A673 (cell line): ENCODE measurements at regions not wholly inside any gene's neighbourhood (a gene's known extent, or its start where the extent isn't known, plus 50 kb on each side); places are given as distances from the start of the nearest gene placed in this dataset.

Experiments used
- BruUV-seq: library from RNA; stranded (reverse); fragments of 400-500 nt; replicated peaks from 2 replicates; lab custom pipeline; 2021; lab: Mats Ljungman, UMichigan
- CTCF ChIA-PET: fragments of 300-600 bp; sonication (Branson Sonifier 250); formaldehyde crosslinking; loops from one replicate; lab custom pipeline; 2022; ENCODE audit warnings: antibody characterized with exemption; lab: Charles Lee
- POLR2A ChIA-PET: fragments of 300-600 bp; sonication (Branson Sonifier 250); formaldehyde crosslinking; loops from one replicate; lab custom pipeline; 2022; ENCODE audit warnings: antibody characterized with exemption; ENCODE audit not compliant: low non-redundant PET; lab: Charles Lee
- DNase-seq: peaks from one replicate; pipeline ENCODE4 v3.0.0-alpha.2; 2015; ENCODE audit warnings: low spot score
- H3K27ac ChIP-seq: fragments of 200-600 bp; sonication (generic); 2 replicates; pipeline ENCODE4 v1.5.1; 2016; ENCODE audit warnings: mixed run types, low read depth, mild to moderate bottlenecking, mixed read lengths, antibody characterized with exemption, low read length; ENCODE audit not compliant: poor library complexity, severe bottlenecking
- H3K27me3 ChIP-seq: fragments of 200-600 bp; sonication (generic); replicated peaks from 2 replicates; pipeline ENCODE4 v1.6.1; 2017; ENCODE audit warnings: mixed run types, low read depth, mild to moderate bottlenecking, mixed read lengths, antibody characterized with exemption, low read length; ENCODE audit not compliant: insufficient read depth, poor library complexity
- H3K36me3 ChIP-seq: fragments of 200-600 bp; sonication (generic); 2 replicates; pipeline ENCODE4 v1.6.1; 2016; ENCODE audit warnings: mixed run types, mild to moderate bottlenecking, mixed read lengths, antibody characterized with exemption, low read length; ENCODE audit not compliant: insufficient read depth, poor library complexity, severe bottlenecking
- H3K4me1 ChIP-seq: fragments of 200-600 bp; sonication (generic); 2 replicates; pipeline ENCODE4 v1.6.1; 2017; ENCODE audit warnings: mixed run types, mild to moderate bottlenecking, mixed read lengths, antibody characterized with exemption, low read length; ENCODE audit not compliant: insufficient read depth, poor library complexity, severe bottlenecking
- H3K4me3 ChIP-seq: fragments of 200-600 bp; sonication (generic); 2 replicates; pipeline ENCODE4 v1.5.1; 2016; ENCODE audit warnings: low read depth, mixed run types, mild to moderate bottlenecking, mixed read lengths, low read length; ENCODE audit not compliant: poor library complexity, severe bottlenecking
- H3K9me3 ChIP-seq: fragments of 200-600 bp; sonication (generic); 2 replicates; pipeline ENCODE4 v1.6.1; 2016; ENCODE audit warnings: mixed run types, low read depth, mild to moderate bottlenecking, mixed read lengths, antibody characterized with exemption, low read length; ENCODE audit not compliant: poor library complexity, severe bottlenecking
- EZH2 ChIP-seq: fragments of 200-600 bp; sonication (generic); IDR thresholded peaks from 2 replicates; pipeline ENCODE4 v1.6.1; 2017; ENCODE audit warnings: borderline replicate concordance, low read depth, mild to moderate bottlenecking, mixed read lengths, antibody characterized with exemption, low read length; ENCODE audit not compliant: poor library complexity, severe bottlenecking
- intact Hi-C: fragments of 100-400 bp; cut with micrococcal nuclease; formaldehyde crosslinking; loops from one replicate; pipeline ENCODE4 v1.10.0; 2022; ENCODE audit not compliant: unreplicated experiment
- TF ChIP-seq, protein P1 (sequence below): fragments of 300-800, 200-600 bp; sonication (generic); conservative IDR thresholded peaks from 2 replicates; pipeline ENCODE4 v1.5.1; 2017; ENCODE audit warnings: low read depth, mild to moderate bottlenecking, antibody characterized with exemption, low read length, moderate library complexity, mixed read lengths

DNA sequence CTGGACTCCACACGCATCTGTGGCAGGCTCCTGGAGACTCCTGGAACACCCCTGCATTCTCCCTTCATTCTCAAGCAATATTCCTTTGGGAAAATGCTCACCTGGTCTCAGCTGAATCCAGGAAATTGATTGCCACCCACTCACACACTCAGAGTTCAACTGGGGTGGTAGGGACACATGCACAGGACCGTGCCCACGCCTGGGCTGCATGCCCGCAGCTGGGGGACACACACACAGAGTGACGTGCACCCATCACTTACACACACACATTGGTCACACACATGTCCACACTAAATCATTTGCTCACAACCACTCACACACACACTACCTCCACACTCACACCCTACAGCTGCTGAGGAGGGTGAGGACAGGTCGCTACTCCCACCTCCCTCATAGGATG lies 84.8 kb downstream of the ENGASE start:
- intact Hi-C loops, result no loop called here
- Histone ChIP-seq H3K27me3 (peaks cover 77% of the 10 kb centered on the region), H3K9me3 (no peaks in the 10 kb centered on the region), H3K27ac (no peak overlapping the region), H3K36me3 (no peaks in the 10 kb centered on the region), H3K4me3 (no peak overlapping the region), H3K4me1 (no peaks in the 10 kb centered on the region)
- ChIA-PET CTCF (no interaction called here), POLR2A (no interaction called here)
- BruUV-seq, result no TSS peak
- TF ChIP-seq EZH2, result no peak
- DNase-seq, result no peak

DNA sequence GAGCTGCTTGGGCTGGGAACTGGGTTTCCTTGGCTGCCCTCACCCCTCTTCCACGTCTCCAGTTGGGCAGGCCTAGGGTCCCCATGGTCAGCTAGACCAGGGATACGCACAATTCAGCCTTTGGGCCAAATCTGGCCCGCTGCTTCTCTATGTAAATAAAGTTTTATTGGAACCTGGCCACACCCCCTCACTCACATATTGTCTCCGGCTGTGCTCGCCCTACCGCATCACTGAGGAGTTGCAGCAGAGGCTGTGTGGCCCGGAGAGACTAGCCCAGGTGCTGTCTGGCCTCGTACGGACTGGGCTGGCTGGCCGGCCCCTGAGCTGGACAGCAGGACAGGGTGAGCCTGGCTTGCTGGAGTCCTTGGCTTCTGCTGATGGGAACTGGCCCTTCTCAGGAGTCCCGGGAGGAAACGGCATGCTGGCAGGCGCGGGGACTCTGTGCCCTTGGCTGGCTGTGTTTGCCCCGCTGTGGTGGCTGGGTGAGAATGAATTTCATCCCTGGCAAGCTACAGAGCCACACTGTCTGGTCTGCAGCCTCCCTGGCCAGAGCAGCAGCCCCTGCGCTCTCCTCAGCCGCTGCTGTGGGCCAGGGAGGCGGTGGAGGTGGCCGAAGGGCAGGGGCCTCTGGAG lies 82.0 kb downstream of the ENGASE start:
- Histone ChIP-seq H3K9me3 (no peaks in the 10 kb centered on the region), H3K27me3 (peaks cover 80% of the 10 kb centered on the region), H3K4me1 (no peaks in the 10 kb centered on the region), H3K4me3 (no peak overlapping the region), H3K36me3 (no peaks in the 10 kb centered on the region), H3K27ac (no peak overlapping the region)
- TF ChIP-seq EZH2, result no peak
- TF ChIP-seq, protein P1, sequence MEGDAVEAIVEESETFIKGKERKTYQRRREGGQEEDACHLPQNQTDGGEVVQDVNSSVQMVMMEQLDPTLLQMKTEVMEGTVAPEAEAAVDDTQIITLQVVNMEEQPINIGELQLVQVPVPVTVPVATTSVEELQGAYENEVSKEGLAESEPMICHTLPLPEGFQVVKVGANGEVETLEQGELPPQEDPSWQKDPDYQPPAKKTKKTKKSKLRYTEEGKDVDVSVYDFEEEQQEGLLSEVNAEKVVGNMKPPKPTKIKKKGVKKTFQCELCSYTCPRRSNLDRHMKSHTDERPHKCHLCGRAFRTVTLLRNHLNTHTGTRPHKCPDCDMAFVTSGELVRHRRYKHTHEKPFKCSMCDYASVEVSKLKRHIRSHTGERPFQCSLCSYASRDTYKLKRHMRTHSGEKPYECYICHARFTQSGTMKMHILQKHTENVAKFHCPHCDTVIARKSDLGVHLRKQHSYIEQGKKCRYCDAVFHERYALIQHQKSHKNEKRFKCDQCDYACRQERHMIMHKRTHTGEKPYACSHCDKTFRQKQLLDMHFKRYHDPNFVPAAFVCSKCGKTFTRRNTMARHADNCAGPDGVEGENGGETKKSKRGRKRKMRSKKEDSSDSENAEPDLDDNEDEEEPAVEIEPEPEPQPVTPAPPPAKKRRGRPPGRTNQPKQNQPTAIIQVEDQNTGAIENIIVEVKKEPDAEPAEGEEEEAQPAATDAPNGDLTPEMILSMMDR, result no peak
- no peak for DNase-seq
- no TSS peak for BruUV-seq
- ChIA-PET POLR2A (no interaction called here), CTCF (no interaction called here)
- intact Hi-C loops, result no loop called here

DNA sequence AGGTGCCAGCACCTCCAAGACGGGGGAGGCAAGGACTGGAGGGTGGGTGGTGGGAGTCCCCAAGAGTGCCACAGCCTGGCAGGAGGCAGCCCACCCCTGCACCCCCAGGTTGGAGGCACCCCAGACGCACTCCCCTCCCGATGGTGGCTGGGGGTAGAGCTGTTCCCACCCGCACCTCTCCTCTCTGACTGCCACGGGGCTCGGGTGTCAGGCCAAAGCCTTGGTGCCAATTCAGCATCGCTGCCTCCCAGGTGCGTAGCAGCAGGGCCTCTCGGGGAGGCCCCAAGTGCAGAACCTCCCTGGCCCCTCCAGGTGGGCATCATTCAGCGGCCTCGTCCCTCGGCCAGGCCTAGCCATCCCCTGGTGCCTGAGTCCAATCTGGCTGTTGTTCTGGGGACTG lies 81.1 kb downstream of the ENGASE start:
- intact Hi-C loops, result no loop called here
- Histone ChIP-seq H3K9me3 (no peaks in the 10 kb centered on the region), H3K4me1 (no peaks in the 10 kb centered on the region), H3K36me3 (no peaks in the 10 kb centered on the region), H3K27ac (no peak overlapping the region), H3K27me3 (peaks cover 84% of the 10 kb centered on the region), H3K4me3 (no peak overlapping the region)
- BruUV-seq, result no TSS peak
- CTCF ChIA-PET, result no interaction called here
- TF ChIP-seq, protein P1, result no peak
- TF ChIP-seq EZH2, result no peak
- no peak for DNase-seq
- POLR2A ChIA-PET, result no interaction called here

DNA sequence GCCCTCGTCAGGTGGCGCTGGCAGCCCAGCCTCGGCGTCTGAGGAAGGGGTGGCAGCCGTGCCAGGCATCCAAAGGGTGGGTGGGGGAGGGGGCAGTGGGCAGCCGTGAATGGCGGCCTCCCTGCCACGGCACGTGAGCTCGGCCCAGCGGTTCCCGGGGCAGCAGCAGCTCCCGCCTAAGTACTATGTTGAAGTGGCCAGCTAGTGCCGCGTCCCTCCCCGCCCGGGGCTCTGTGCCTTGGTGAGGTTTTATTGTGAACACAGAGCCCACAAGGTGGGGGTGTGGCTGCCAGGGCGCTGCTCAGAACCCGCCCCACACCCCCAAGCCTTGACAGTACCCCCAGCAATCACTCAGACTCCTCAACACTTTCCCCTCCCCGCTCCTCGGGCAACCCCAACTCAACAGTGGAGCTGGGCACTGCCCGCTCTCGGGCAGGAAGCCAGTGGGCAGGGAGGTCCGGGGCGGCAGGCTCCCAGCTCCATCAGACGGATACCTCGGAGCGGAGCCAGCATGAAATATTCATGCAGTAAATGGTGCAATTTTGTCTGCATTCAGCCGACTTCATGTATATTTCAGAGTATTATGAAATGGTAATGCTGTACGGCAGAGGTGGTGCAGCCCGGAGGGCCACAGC lies 80.4 kb downstream of the ENGASE start:
- no peak overlapping the region for H3K4me3 ChIP-seq
- intact Hi-C loops, result no loop called here
- BruUV-seq, result no TSS peak
- TF ChIP-seq, protein P1, result no peak
- peak; percentile 74 for TF ChIP-seq EZH2
- no peaks in the 10 kb centered on the region for H3K9me3 ChIP-seq
- no peaks in the 10 kb centered on the region for H3K36me3 ChIP-seq
- H3K27me3 ChIP-seq, result peaks cover 88% of the 10 kb centered on the region
- CTCF ChIA-PET, result no interaction called here
- no peaks in the 10 kb centered on the region for H3K4me1 ChIP-seq
- no peak for DNase-seq
- POLR2A ChIA-PET, result no interaction called here
- H3K27ac ChIP-seq, result no peak overlapping the region
